Ovary (tissue), 3 donors: ENCODE measurements at regions not wholly inside any gene's neighbourhood (a gene's known extent, or its start where the extent isn't known, plus 50 kb on each side); places are given as distances from the start of the nearest gene placed in this dataset.

Experiments used
- POLR2A ChIP-seq: fragments of 450-650 bp; IDR thresholded peaks from one replicate; pipeline ENCODE4 v1.6.1; 2017; ENCODE audit warnings: antibody characterized with exemption, mild to moderate bottlenecking, moderate library complexity
- TF ChIP-seq, protein P1 (sequence below), 3 donors: fragments of 450-650 bp in 2 of 3; fragments of 200-600 bp in 1 of 3; IDR thresholded peaks; one replicate each; pipeline versions ENCODE4 v1.5.1 to v1.8.0; 2016 to 2022; ENCODE audit warnings: antibody characterized with exemption in 3 of 3, mild to moderate bottlenecking in 1 of 3
- donor health status: DM: no; HTN: no; CAD: no.

DNA sequence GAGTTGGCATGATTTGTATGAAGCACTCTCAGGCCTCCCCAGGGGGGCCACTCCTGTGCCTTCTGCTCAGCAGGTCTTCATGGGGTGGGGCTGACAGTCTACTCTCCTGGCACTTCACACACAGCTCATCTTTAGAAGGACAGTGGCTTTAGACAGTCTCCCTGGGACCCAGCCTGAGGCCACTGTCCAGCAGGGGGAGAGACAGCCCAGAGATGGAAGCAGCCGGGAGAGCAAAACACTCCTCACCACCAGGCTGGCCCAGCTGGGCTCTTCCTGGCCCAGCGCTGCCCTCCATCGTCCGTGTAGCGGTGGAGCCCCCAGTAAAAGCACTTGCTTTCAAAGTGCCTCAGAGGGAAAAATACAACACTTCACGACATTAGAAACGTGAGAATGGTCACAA lies 62.0 kb upstream of the CRHR1 start:
- TF ChIP-seq, protein P1, sequence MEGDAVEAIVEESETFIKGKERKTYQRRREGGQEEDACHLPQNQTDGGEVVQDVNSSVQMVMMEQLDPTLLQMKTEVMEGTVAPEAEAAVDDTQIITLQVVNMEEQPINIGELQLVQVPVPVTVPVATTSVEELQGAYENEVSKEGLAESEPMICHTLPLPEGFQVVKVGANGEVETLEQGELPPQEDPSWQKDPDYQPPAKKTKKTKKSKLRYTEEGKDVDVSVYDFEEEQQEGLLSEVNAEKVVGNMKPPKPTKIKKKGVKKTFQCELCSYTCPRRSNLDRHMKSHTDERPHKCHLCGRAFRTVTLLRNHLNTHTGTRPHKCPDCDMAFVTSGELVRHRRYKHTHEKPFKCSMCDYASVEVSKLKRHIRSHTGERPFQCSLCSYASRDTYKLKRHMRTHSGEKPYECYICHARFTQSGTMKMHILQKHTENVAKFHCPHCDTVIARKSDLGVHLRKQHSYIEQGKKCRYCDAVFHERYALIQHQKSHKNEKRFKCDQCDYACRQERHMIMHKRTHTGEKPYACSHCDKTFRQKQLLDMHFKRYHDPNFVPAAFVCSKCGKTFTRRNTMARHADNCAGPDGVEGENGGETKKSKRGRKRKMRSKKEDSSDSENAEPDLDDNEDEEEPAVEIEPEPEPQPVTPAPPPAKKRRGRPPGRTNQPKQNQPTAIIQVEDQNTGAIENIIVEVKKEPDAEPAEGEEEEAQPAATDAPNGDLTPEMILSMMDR (IDR thresholded peaks at IDR 0.05), result no peak
- no peak for TF ChIP-seq POLR2A
